Adrenal gland (tissue), 5 donors: ENCODE measurements at regions not wholly inside any gene's neighbourhood (a gene's known extent, or its start where the extent isn't known, plus 50 kb on each side); places are given as distances from the start of the nearest gene placed in this dataset.

ENCODE experiments used
- POLR2A ChIP-seq, 2 donors: fragments of 450-650 bp; IDR thresholded peaks; one replicate each; pipeline ENCODE4 v1.6.1; 2017; ENCODE audit warnings: antibody characterized with exemption in 2 of 2, mild to moderate bottlenecking in 2 of 2, moderate library complexity in 1 of 2
- TF ChIP-seq, protein P1 (sequence below), 6 experiments: fragments of 450-650 bp in 4 of 6; fragments of 200-600 bp in 2 of 6; sonication (generic) in 1 of 6; IDR thresholded peaks; 1 replicate in 5 of 6; 2 replicates in 1 of 6; pipeline versions ENCODE4 v1.5.1 to v1.8.0; 2016 to 2021; ENCODE audit warnings: antibody characterized with exemption in 6 of 6, mild to moderate bottlenecking in 2 of 6, moderate library complexity in 1 of 6
- donor health status: DM: no; HTN: no; CAD: no.

DNA sequence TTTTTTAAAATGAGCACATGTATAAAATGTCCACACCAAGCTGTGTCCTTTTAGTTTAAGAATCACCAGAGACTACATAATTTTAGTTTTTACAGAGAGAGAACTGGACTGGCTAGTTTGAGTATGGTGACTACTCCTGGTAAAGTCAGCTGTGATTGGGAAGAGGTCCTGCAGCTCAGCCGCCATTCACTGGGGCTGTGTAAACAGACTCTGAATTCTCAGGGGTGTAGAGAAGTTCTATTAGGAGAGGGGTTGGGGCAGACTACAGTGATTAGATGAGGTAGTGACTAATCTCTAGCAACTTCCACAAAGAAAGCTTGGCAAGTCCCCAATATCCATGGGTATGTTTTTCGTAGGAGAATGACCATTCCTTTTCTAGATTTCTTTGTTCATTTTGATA, 341.2 kb upstream of the MAP3K7 start:
- TF ChIP-seq, protein P1, sequence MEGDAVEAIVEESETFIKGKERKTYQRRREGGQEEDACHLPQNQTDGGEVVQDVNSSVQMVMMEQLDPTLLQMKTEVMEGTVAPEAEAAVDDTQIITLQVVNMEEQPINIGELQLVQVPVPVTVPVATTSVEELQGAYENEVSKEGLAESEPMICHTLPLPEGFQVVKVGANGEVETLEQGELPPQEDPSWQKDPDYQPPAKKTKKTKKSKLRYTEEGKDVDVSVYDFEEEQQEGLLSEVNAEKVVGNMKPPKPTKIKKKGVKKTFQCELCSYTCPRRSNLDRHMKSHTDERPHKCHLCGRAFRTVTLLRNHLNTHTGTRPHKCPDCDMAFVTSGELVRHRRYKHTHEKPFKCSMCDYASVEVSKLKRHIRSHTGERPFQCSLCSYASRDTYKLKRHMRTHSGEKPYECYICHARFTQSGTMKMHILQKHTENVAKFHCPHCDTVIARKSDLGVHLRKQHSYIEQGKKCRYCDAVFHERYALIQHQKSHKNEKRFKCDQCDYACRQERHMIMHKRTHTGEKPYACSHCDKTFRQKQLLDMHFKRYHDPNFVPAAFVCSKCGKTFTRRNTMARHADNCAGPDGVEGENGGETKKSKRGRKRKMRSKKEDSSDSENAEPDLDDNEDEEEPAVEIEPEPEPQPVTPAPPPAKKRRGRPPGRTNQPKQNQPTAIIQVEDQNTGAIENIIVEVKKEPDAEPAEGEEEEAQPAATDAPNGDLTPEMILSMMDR (IDR thresholded peaks at IDR 0.05), result no peak
- no peak for TF ChIP-seq POLR2A (IDR thresholded peaks at IDR 0.05)
